ENCODE measurements at regions not wholly inside any gene's neighbourhood (a gene's known extent, or its start where the extent isn't known, plus 50 kb on each side); places are given as distances from the start of the nearest gene placed in this dataset.

- DNase-seq = no peak
These were observed 247.7 kb upstream of the PTBP2 start for GRCh38 chr1:96473791-96474434.

DNA sequence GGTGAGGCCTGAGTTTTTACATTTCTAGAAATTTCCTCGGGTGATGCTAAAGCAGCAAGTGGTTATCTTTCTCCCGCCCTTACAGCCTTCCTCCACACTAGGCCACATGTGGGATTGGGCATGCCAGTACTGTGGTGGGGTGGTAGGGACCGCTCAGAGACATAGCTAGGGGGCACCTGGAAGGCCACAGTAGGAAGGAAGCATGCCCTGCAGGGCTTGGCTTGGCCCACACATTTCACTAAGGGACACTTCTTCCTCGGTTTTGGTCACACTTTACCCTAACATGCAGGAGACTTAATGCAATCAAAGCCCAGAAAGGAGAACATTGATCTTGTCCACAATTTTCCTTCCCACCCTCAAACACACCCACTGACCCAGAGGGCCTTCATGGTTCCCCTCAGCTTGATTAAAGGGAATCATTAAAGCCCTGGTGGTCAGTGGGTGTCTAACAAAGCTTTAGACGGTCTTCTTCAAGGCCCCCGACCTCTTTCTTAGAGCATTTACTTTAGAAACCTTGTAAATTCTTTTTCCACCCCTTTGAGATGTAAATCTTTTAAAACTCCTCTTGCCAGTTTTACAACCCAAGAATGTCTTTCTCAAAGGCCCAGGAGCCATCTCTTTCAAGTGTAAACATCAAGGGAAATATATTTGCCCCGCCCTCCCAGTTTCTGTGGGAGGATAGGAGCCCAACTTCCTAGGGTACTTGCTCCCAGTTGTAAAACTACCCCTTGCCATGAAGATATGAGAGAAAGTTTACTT, 246.4 kb upstream of the PTBP2 start:
- DNase-seq = no peak

DNA sequence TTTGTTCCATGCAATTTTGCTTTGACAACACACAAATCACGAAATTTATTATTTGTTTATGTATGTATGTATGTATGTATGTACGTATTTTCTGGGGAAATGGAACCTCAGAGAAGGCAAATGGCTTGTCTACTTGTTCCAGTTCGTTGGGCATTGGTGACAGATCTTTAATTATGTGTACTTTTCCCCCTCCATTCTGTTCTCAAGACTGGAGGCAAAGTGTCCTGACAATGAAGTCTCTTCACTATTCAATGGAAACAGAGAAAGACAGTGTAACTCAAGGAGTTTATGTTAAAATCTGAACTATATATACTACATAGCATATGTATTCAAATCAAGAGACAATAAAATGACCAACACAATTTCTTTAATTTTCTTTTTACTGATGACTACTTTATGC, 245.7 kb upstream of the PTBP2 start:
- no peak for DNase-seq

- DNase-seq = peak; percentile 13
These were observed 243.4 kb upstream of the PTBP2 start for GRCh38 chr1:96478228-96478627.

DNA sequence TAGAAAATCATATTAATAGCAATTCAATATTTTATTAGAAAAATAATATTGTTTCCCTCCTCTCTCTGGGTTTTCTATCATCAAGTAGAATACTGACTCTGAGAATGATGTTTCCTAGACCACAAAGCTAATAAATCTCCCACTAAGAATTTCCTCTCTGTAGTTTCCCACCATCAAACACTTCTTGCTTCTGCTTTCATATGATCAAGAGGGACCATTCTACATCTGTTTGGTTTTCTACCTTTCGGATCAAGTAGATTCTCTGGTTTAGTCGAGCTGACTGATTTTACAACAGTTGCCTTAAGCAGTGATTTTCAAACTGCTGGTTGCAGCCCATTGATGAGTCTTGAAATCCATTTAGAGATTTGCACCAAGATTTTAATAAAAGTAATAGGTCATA, 240.2 kb upstream of the PTBP2 start:
- DNase-seq = no peak

DNA sequence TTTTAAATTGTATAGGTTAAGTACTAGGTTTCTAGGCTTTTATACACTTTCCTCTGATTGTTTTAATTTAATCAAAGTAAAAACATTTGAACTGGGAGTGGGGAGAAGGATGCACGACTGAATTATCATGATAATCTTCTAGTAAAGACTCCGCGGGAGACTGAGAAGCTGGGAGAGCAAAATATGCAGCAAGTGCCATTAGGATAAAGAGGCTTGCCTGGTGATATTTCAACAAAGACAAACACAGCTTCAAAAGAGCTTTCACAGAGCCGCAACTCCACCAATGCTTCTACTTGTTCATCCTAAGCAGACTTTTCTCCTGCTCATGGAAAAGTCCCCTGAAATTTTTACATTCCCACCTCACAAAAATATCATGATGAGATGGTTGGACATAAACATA, 239.0 kb upstream of the PTBP2 start:
- no peak for DNase-seq

DNA sequence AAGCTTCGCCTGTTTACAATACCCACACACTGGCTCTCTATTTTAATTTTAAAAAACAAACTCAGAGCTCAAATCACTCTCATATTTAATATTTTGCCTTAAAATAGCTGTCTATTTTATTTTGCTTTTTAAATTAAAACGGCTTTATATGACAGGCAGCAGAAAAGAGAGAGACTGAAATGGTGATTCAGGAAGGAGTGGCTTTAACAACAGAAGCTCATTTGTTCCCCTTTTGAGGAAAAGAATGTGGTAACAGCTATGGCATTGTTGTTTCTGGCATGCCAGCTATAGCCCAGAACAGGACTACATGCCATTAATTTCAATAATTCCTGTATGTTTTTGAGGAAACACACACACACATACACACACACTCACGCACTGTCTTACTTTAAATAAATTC, 234.2 kb upstream of the PTBP2 start:
- DNase-seq = no peak

DNA sequence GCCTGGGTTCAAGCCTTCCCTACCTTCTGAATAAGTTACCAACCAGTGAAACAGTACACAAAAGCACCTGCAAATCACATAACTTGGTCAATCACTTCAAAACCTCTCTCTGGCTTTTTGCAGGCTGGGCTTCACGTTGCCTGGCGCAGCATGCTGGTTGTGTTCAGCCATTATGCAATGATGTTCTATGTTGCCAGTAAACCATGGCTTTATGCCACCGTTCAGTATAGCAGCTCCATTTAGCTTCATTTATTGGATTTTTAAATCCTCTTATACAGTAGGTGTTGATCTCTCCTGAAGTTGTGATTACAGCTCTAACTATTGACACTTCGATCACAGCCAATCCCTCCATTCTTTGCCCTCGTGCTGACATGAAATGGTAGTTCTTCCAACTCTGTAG, 233.6 kb upstream of the PTBP2 start:
- DNase-seq = no peak

DNA sequence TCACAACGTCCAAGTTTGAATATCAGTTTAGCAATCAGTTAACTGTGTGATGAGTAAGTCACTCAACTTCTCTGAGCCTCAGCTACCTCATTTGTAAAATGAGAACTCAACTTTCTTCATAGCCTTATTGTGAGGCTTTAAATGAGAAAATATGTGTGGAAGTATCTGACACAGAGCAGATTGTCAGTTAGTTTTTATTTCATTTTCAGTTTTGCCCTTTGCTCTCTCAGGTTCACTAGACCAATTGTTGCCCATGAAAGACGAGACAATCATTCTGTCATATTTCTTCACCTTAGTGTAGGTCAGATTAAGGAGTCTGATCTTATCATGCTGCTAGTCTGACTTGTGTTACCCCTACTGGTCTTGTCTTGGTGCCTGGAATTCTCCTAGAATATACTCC, 232.8 kb upstream of the PTBP2 start:
- DNase-seq = no peak

DNA sequence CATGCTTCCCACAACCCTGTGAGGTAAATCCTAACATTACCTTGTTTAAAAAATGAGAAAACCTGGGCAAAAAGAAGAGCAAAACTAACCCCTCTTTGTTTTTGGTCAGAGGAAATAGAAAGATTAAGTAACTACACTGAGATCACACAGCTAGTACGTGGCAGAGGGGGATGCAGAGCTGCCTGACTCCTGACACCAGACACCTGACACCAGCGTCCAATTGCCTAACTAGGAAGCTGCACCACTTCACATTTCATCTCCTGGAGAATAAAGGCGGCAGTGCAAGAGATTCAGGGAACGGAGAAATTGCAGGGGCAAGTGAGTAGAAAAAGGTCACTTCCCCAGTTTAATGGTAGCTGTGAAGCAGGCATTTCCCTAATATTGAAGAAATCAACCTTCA, 229.3 kb upstream of the PTBP2 start:
- DNase-seq = no peak

DNA sequence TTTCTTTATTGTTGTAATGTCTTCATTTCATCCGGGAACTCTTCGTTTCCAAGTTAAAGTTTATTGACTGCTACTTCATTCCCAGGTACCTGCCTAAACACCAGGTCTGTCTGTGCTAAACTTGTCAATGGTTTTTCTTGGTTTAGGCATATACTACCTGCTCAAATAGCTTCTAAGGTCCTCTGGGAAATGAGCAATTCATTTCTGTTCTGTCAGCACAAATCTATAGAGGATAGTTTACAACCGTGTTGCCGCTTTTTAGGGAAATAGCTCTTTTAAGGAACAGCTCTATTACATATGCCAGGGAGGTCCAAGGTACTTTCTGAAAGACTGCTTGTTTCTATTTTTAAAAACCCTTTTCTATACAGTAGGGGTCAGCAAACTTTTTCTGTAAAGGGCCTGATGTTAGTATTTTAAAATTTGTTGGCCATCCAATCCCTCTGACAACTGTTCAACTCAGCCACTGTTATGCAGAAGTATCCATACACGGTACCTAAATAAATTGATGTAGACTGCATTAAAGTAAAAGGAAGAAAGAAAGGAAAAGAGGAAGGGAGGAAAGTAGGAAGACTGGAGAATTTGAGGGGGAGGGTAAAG, 222.7 kb upstream of the PTBP2 start:
- no peak for DNase-seq

GRCh38 chr1:96508233-96508632, 213.4 kb upstream of the PTBP2 start:
- DNase-seq = no peak

GRCh38 chr1:96509339-96509738, 212.2 kb upstream of the PTBP2 start:
- DNase-seq = no peak

GRCh38 chr1:96509951-96510350, 211.6 kb upstream of the PTBP2 start:
- DNase-seq = no peak

DNA sequence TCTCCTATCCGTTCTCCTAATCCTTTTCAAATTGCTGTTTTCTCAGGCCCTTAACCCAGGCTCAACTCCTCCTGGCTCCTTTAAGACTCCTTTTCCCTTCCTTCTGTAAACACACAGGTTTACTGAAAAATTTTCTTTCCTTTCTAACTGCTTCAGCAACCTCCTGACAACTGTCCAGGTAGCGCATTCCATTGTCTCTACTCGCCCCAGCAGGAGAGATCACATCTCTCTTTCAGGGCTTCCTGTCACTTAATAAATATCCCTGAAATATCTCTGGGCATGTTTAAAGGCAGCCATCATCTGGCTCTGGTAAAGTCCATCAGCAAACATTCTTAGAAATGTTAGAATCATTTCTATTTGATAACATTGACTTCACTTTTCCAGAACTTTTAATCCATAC, 211.2 kb upstream of the PTBP2 start:
- DNase-seq = no peak

- DNase-seq = peak; percentile 73
These were observed 210.7 kb upstream of the PTBP2 start for GRCh38 chr1:96510911-96511310.

GRCh38 chr1:96513136-96513535, 208.4 kb upstream of the PTBP2 start:
- no peak for DNase-seq

DNA sequence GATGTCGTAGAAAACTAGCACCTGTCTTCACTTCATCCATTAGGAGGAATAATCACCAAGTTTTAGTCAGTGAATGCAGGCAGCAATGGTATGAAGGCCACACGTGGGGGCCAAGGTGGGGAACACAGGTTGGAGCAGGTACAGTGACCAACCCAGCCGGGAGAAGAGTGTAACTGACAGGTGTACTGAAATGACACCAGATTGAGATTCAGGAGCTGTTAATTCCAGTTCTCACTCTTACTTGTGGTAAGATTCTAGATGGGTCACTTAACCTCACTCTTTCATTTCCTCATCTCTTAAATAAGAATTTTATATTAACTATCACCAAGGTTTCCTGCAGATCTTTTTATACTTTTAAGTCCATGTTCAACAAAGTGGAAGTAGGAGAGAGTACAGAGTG, 206.2 kb upstream of the PTBP2 start:
- DNase-seq = no peak

DNA sequence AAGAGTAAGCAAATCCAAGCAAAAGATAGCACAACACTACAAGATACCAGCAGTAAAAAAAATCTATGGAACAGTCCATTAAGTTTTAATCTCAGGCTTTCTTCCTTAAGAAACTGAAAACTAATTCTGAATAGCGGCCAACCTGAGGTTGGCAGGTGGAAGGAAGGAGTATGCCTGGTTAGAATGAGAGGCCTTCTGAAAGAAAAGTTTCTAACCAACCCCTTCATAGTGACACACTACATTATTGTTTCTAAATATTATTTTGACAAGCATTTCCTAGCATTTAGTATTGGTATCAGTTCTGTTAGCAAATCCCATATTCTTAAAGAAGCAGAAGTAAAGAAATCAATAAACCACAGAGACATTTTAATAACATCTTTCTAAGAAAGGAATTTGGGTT, 205.7 kb upstream of the PTBP2 start:
- no peak for DNase-seq

GRCh38 chr1:96519851-96520578, 201.6 kb upstream of the PTBP2 start:
- no peak for DNase-seq

GRCh38 chr1:96520579-96520947, 201.0 kb upstream of the PTBP2 start:
- peak; percentile 7 for DNase-seq

DNA sequence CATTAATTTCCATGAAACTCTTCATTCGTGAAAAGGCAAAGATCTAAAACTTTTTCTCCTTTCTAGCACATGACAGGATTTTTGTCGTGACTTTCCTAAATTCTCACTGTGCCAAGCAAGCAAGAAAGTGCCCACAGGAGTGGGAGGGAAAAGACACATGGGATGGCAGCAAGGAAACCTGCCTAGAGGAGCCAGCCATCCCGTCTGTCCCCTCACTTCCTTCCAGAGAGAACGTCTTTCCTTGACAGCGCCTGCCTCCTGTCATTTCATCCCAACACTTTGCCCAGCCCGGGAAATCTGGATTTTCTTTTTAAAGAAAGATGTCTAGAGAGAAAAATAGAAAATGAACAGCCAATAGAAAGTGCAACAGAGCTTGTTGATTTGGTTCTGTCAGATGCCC, 200.6 kb upstream of the PTBP2 start:
- DNase-seq = no peak

DNA sequence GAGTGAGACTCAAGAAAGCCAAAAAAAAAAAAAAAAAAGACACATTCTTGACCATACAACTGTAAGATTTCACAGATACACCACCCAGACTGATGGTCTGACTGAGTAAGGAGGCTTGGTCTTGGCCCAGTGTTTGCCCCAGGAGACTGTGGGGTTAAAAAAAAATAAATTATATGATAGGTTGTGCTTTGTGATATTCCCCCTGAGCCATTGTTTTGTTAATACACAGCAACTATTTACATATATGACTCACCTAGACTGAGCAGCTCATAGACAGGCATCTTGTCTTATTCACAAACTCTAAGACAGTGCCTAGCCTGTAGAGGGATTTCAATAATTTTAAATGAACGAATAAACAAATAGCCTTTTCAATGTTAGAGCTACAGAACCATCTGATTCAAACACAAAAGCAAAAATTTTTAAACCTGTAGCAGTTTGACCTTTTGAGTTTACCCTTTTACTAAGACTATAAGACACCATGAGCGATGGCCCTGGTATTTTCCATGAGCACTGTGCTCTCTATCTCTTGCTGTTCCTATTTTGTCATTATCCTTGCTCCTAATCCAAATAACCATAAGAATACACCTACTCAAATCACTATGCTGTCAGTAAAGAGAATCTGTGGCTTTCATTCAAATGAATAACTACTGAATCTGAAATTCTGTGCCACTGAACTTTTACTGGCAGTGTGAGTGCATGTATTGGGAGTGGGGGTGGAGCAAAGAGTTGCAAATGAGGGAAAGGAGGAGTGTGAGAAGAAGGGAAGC, 199.4 kb upstream of the PTBP2 start:
- peak; percentile 3 for DNase-seq
